RWPE1 (cell line): ENCODE measurements at regions not wholly inside any gene's neighbourhood (a gene's known extent, or its start where the extent isn't known, plus 50 kb on each side); places are given as distances from the start of the nearest gene placed in this dataset.

Experiments
- CTCF ChIA-PET: fragments of 350-600 bp; sonication (Branson Sonifier 250); formaldehyde crosslinking; extraction: SDS; loops from one replicate; lab custom pipeline; 2021; lab: Yijun Ruan, JAX
- POLR2A ChIA-PET: fragments of 400-600 bp; formaldehyde crosslinking; extraction: SDS; loops from one replicate; lab custom pipeline; 2020; ENCODE audit warnings: antibody characterized with exemption; ENCODE audit not compliant: low non-redundant PET; lab: Yijun Ruan, JAX
- DNase-seq: peaks from one replicate; pipeline ENCODE4 v3.0.0; 2012; ENCODE audit warnings: low spot score
- H3K27ac ChIP-seq: fragments of 450-650 bp; 2 replicates; pipeline ENCODE4 v1.5.1; 2017
- CTCF ChIP-seq: fragments of 450-650 bp; conservative IDR thresholded peaks from 2 replicates; pipeline ENCODE4 v1.5.1; 2017; ENCODE audit warnings: low read depth, mild to moderate bottlenecking

- no peak for DNase-seq
- POLR2A ChIA-PET: no interaction called here
These were observed 644.3 kb downstream of the CDH8 start for GRCh38 chr16:61391896-61392295.

DNA sequence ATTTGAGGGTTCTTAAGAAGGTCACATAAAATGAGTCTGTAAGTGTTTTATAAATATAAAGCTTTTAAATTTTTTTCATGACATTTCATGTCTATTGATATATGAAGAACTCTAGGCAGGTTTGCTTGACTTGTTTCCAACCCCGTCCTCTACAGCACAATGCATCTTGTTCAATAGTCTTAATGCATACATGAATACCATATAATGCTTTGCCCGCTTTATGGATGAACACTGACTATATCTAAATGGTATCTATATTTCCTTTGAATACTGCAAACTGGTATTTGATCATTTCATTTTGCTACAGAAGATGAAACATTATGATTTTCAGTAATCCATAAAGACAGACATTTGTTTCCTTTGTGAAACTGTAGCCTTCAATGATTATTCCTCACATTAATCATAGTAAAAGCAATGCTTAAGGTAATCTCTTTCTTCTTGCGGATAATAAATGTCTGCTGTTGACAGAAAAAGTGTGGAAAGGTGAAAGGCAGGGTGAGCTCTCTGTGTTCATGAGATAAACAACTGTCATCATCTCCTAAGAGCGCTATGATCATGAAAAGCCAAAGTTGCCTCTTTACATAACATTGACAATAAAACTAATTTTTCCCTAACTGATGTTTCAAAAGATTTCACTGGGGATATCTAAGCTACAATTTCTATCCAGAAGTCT lies 645.1 kb downstream of the CDH8 start:
- POLR2A ChIA-PET: no interaction called here
- no peak for DNase-seq
- H3K27ac ChIP-seq: no peak overlapping the region
- CTCF ChIA-PET: no interaction called here
- TF ChIP-seq CTCF: no peak

More at GRCh38 chr16:61391896-61392295, 644.3 kb downstream of the CDH8 start:
- no peak for TF ChIP-seq CTCF
- no peak overlapping the region for H3K27ac ChIP-seq
- CTCF ChIA-PET: no interaction called here

DNA sequence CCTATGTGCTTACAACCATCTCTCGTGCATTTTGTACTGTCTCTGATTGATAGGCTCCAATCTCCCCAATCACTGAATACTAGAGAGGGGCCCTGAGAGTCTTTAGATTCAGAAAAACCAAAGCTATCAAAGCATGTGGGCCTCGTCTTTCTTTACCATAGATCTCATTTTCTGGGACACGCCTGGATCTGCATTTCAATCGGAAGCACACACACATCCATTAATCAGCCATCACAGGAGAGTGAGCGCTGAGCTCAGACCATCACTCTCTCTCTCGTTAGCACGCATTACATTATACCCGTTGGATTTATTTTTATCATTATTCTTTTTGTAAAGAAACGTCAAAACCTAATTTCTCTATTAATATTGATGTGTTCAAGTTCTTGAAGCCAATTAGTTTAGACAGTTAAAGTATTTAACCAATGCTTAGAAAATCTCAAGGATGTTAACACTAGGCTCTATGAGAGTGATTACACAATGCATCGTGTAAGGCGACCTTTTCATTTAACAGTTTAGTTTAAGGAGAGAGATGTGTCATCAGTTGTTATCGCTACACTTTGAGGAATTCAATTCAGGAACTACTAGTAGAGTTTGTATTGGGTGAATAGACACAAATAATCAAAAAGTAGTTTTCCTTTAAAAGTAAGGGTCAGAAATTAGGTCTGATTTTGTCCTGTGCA lies 650.7 kb downstream of the CDH8 start:
- POLR2A ChIA-PET: no interaction called here
- CTCF ChIA-PET: interaction anchor here (0.5 kb wide), 1 partner anchor 266 kb away, joined by 3 read pairs; no protein-coding TSS in a partner anchor

DNA sequence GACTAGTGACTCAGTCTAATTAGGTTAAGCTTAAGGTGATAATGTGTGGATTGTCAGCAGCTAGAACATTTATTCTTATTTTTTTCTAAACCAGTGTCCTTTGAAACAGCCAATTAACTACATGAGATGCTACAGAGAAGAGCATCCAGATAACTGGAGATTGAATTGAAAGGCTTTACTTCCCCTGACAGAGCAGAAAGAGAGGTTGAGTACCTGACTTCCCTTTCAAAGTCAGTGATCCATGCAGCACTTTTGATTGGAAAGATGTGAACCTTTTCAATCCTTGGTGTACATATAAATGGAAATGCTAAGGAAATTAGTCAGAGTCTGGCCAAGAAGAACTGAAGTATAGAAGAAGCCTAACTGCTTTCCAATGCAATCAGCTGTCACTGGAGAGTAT lies 653.8 kb downstream of the CDH8 start:
- no peak for TF ChIP-seq CTCF
- no peak for DNase-seq
- POLR2A ChIA-PET: no interaction called here
- H3K27ac ChIP-seq: no peak overlapping the region
- CTCF ChIA-PET: interaction anchor here (0.6 kb wide), 1 partner anchor 68 kb away, joined by 3 read pairs; no protein-coding TSS in a partner anchor

More for the DNA sequence above, 650.7 kb downstream of the CDH8 start:
- no peak for DNase-seq
- TF ChIP-seq CTCF: no peak
- no peak overlapping the region for H3K27ac ChIP-seq

DNA sequence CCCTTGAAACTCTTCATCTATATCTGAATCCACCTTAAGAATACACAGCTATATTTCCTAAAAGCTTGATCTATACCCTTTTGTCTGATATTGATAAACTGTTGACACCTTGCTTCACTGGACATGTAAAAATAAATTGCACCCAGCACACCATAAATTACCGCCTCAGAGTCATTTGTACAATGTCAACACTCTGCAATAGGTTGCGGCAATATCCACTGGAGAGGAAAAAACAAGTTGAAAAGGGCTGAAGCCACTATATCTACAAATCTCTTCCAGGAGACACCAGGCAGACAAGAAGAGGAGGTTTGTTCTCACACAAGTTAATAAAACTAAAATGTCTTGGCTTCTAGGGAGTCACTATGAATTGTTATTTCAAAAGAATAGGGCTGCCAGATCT lies 656.9 kb downstream of the CDH8 start:
- TF ChIP-seq CTCF: no peak
- H3K27ac ChIP-seq: no peak overlapping the region
- DNase-seq: no peak
- POLR2A ChIA-PET: no interaction called here
- CTCF ChIA-PET: no interaction called here

DNA sequence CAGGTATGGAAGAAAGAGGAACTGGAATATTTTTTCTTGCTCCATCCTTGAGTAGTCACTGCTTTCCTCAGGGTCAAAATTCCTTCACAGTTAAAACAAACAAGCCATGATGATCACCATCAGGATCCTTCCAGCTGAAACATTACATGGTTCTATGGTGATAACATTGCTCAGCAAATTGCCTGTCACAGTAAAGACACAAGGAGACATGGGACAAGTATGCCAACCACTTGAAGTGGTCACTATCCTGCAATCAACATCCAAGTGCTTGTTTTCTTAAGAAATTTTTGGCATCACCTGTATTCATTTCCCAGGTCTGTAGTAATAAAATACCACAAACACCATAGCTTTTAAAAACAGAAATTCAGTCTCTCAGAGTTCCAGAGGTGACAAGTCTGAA lies 662.2 kb downstream of the CDH8 start:
- POLR2A ChIA-PET: no interaction called here
- CTCF ChIA-PET: no interaction called here
- TF ChIP-seq CTCF: no peak
- H3K27ac ChIP-seq: no peak overlapping the region
- DNase-seq: no peak
